HG02840 (cell line): ENCODE measurements at regions not wholly inside any gene's neighbourhood (a gene's known extent, or its start where the extent isn't known, plus 50 kb on each side); places are given as distances from the start of the nearest gene placed in this dataset.

Experiments
- ATAC-seq: cut with Tn5 transposase; IDR thresholded peaks from one replicate; pipeline ENCODE4 v1.9.1; 2021; ENCODE audit warnings: mild to moderate bottlenecking, moderate library complexity, moderate number of reproducible peaks; ENCODE audit not compliant: unreplicated experiment, low FRiP score

DNA sequence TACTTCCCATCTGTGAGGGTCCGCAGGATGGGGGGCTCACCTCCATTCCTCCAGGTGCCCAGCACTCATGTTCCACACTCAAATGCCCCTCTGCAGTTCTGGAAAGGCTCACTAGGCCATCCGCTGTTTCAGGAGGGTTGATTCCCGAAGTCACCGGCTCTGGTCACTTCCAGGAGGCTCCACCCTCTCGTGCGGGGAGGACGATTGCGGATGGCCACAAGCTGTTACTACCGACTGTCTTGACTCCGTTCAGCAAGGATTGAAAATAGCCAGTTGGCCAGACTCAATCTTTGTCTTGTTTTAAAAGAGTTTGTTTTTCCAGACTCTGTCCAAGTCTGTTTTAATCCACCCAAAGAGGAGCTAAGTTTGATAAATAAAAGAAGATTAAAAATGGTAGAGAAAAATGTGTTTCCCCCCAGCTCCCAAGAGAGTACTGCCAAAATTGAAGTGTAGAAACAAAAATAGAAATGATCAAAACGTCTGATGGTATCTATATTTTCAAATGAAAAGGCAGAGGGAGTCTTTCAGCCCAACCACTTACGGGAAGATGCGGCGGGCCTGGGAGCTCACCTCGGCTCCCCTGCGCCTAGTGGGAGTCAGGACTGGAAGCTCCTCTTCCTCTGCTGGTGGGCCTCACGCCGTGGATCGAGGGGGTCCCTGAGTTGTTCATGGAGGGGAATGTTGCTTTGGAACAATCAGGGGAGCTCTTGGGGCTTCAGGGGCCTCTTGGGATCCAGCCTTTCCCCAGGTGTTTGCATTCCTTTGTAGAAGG lies 1280.8 kb downstream of the BRD1 start:
- ATAC-seq = no peak

DNA sequence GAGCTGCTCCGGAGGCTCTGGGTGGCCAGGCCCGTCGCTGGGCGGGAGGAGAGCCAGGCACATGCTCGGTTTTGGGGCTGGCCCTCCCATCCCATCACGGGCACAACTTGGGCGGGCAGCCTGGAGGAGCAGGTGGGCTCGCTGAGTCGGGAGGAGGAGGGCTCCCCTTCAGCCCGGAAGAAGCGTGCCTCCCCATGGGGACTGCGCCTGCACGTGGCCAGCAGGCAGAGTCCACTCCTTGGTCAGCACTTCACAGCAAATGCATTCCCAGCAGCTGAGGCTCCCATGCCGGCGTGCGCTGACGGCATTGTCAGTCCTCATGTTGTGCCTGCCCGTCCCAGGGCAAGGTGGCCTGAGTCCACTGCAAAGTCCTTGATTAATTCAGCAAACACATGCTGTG lies 1281.7 kb downstream of the BRD1 start:
- ATAC-seq = no peak

DNA sequence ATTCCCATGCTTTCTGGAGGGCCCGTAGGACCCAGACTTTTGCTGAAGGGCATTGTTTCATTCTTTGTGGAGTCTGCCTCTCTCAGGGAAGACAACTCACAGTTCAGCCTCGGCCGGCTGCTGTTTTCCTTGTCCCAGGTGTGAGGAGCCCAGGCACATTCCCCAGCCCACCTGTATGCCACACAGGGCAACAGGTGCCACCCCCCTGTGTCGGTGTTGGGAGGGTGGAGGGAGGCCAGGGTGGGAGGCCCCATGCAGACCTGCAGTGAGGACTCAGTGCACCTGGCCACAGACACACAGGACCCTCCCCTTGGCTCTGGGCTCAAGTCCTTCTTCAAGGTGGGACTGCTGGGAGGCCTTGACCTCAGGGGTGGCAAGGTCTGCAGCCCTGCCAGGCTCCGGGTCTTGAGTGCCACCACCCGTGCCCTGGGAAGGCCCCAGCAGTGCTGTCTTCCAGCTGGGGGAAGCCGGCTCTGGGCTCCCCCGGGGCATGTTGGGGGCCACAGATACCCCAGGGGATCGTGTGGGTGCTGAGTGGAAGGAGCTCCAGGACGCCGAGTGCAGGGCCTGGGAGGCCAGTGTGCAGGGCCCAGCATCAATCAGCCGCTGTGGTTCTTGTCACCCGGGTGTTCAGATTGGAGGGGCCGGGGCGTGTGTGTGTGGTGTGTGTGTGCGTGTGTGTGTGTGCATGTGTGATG lies 1286.1 kb downstream of the BRD1 start:
- no peak for ATAC-seq

DNA sequence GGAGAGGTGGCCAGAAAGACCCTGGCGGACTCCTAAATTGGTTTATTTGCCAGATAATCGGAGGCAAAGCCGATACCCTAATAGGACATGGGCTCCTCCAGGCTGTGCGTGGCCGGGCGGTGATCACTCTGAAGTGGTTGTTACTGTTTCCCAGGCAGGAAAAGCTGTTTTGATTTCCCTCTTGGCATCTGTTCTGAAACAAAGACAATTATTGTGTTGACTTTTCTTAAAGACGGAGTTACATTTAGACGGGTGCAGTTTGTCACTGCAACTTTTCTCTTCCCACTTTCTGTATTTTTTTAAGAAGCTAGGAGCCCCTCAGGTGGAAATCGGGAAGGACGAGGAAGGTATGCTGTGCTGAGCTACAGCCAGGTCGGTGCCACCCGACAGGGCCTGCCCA lies 1288.4 kb downstream of the BRD1 start:
- ATAC-seq = no peak

DNA sequence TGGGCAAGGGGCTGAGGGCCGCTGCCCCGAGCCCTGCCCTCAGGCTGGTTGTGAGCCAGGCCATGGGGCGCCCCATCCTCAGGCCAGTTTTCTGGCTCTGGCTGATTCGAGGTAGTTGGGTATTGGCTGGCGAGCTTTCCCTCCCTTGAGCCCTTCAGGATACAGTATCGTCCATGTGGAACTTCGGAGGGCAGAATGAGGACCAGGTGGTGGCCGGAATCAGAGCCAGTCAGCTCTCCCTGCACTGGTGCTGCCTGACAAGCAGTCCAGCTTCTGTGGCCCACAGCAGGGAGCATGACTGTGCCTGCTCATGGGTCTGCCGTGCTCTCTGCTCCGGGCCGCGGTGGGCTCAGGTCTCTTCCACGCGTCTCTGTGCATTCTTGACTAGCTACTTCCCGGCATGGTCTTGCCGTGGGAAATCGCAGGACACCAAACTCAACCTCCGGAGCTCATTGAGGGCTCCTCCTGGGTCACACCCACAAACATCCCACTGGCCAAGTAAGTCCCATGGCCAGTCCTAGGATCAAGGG lies 1289.3 kb downstream of the BRD1 start:
- no peak for ATAC-seq

DNA sequence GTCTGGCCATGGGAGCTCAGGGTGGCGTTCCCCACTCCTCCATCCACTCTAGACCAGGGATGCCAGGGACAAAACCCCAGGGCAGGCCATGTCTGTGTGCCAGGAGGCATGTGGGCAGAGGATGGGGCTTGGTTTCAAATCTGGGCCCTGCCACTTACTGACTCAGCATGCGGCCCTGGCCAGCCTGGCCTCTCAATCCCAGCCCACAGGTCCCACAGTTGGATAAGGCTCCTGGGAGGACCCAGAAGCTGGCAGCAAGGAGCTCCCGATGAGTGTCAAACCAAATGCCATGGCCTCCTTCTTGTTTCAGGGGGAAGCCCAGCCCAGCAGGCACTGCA lies 1290.4 kb downstream of the BRD1 start:
- ATAC-seq = no peak

DNA sequence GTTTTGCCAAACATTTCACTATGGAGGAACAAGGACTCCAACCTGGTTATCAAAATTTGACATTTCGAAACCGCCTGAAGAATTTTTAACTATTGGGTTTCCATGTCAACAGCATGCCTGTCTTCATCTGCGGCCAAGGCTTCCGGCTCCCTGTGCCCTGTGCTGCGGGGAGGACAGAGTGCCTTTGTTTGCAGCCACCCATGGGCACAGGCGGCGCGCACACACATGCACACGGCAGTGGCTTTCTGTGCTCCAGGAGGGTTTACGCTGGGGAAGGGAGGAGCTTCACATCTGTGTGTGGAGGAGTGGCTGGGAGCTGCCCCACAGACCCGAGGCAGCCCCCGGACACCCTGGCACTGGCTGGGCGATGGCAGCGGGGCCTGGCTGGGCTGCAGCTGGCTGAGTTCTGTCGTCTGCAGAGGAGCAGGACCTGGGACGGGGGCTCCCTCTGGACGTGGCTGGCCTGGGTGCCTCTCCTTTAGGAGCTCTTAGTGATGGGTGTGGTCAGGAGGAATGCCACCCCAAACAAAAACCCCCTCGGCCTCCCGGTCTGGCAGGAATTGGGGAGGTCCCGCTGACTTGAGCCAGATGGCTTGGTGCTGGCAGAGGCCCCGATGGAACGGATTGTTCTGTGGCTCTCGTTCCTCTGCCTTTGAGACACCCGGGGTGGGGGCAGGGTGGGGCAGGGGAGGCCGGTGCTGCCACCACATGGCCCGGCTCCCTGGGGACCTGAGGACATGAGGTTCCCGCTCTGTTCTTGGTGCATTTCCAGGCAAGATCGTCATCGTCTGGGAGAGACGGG lies 1290.9 kb downstream of the BRD1 start:
- ATAC-seq = no peak

DNA sequence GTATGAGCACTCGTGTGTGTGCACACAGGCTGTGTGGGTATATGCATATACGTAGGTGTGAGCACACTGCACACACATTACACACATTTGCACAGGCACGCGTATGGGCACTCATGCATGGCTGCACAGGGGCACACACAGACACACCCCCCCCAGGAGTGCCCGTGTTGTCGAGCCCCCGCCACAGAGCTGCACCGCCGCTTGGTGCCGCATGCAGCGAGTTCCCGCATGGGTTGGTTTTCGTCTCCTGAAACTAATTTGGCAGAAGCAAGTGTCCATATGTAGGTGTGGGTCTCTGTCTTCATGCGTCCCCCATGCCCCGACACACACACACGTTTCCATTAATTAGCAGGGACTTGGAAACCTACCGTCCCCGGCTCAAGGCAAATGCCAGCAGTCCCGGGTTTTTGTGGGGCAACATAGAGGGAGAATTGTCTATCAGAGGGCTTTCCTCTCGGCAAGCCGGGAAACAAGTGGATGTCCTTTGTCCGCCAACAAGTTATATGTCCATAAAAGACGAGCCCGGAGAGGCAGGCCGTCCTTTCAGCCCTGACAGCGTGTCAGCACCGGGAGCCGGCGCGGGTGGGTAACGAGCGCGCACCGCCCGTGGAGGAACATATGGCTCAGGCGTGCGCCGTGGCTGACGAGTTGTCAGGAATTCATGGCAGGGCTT lies 1291.7 kb downstream of the BRD1 start:
- ATAC-seq = no peak

DNA sequence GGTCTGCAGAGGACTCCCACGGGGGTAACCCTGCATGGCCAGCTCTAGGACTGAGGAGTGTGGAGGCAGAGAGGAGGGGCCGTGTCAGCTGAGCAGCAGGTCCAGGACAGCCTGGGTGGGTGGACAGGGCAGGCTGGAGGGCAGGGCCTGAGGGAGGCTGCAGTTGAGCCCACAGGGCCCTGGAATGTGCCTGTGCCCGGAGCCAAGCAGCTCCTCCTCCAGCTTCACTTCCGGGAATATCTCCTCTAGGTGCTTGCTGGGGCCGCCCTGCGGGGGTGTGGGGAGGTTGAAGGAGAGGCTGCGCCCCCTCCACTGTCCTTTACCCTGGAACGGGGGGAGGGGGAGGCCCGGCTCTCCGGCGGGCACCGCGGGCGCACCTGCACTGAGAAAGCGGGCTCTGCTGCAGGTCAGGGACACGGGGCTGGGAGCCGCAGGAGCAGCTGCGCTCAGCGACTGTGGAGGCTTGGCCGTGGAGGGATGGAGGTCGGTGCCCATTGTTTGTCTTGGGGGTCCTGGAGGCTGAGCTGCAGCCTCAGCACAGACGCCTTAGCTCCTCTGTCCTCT lies 1293.2 kb downstream of the BRD1 start:
- no peak for ATAC-seq

DNA sequence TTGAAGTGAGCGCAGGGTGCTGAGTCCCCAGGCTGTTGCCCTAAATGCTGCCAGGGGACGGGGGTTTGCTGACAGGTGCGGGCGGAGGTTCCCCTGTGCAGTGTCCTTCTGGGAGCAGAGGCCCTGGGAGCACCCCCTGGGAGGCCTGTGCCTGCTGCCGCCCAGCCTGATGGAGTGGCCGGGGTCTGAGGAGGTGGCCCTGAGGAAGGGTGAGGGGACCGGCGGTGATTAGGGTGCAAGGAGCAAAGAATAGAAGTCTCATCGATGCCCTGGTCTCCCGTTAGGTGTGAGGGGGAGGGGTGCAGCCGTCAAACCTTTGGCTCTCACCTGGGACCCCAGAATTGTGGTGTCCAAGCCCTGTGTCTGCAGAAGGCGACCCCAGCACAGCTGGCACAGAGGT lies 1294.7 kb downstream of the BRD1 start:
- ATAC-seq = no peak

DNA sequence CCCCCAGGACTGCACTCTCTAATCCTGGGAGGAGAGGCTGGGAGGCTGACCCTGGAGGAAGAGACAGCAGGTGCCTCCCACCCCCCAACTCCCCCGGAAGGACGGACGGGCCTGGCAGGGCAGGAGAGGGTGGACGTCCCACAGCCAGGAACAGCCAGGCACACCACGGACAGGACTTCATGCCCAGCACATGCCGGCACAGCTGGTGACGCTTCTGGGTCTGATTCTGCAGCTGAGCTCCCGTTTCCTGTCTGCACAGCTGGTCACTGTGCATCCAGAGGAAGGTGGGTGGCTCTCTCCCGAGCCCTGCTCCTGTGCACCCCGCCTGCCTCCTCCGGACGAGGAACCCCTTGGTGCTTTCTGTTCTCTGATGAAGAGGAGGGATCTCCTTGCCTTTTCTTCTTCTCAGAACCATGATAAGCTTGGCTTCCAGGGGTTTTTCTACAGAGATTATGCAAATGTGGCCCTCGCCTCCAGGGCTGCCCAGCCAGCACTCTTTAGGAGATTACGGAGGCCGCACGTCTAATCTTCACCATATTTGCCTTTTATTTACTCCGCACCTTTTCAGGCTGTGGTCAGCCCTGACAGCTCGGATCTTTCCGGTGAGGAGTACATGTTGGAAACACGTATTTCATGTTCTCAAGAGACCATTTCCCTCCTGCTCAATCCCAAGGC lies 1295.8 kb downstream of the BRD1 start:
- ATAC-seq = no peak

DNA sequence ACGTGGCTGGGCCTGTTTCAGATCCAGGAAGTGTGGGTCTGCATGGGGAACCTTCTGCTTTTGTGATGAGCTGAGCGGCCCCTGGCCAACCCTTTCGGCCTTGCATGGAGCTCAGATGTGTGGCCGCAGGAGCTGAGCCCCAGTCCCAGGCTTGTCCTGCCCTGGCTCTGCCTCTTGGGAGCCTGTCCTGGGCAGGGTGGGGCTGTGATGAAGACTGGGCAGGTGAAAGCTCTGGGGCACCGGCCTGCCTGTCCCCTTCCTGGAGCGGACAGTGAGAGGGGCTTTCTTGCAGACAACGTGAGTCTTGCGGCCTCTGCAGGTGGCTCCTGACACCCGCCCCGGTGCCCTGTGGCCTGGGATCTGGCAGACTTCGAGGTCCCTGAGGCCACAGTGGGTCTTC lies 1296.6 kb downstream of the BRD1 start:
- no peak for ATAC-seq

DNA sequence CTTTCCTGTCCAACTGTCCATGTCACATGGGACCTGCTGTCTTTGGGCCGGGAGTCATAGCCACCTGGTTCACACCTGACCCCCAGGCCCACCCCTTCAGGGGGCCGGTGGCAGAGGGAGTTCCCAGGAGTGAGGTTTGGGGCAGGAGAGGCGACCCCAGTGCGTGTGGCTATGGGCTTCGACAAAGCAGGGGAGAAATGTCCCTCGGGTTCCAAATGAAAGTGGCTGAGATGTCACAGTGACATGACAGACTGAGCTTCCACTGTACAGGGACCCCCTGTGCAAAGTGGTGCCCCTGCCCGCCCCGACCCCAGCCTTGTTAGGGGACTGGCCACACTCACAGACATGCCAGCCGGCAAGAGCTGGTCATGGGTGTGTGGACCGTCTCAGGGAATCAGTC lies 1297.0 kb downstream of the BRD1 start:
- no peak for ATAC-seq

DNA sequence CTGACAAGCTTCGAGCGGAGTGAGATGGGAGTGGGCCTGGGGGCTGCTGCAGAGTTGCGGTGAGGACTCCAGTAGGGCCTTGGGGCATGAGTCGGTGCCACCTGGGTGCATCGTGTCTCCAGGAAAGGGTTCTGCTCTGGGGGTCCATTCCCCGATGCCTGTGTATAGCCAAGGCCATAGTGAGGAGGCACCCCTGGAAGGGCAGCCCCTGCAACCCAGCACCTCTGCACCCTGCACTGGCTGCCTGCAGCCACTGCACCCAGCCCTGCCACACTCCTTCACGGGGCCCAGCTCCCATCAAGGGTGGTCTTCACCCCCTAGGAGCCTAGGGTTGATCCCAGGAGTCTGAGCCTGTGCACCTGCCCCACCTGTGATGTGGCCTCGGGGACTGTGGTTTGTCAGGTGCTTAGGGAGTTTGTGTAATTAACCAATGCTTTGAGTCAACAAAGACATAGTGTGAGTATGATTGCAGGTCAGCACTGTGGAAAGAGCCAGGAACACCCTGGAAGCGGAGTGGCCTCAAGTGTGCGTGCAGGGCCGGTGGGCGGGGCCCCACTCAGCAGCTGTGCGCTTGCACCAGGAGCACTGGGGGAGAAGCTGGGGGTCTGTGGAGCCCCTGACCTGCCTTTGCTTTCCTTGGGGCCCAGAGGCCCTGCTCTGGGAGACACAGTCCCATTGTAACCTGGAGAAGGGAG lies 1299.3 kb downstream of the BRD1 start:
- no peak for ATAC-seq

DNA sequence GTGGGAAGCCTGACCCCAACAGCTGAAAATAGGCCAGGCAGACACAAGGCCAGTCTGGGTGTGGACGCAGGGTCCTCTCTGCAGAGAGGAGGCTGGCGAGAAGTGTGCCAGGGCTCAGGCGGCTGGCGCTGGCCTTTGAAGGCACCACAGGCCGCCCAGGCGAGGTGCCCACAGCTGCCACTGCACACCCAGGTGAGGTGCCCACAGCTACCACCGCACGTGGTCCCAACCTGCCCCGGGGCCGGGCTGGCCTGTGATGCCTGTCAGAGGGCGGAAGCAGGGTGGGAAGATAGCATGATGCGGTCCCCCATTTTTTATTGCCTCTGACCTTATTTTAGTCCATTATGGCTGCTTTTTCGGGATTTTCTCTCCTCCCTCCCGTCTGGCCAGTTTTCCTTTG lies 1303.9 kb downstream of the BRD1 start:
- ATAC-seq = no peak

DNA sequence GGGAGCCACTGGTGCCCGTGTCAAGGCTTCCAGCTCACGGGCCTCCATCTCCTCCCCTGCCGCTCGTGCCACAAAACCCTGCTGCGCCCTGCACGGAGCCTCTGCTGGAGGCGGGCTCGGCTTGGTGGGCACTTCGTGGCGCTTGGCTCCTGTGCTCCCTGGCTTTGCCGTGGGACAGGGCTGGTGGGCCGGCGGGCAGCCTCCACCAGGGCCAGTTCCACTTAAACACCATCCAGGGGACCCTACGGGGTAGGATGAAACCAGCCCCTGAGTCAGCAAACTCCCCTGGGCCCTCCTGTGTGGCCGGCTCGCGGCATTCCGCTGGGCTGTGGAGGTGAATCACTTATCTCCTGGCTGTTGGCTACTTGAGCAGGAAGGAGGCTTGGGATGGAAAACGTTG lies 1304.6 kb downstream of the BRD1 start:
- no peak for ATAC-seq

DNA sequence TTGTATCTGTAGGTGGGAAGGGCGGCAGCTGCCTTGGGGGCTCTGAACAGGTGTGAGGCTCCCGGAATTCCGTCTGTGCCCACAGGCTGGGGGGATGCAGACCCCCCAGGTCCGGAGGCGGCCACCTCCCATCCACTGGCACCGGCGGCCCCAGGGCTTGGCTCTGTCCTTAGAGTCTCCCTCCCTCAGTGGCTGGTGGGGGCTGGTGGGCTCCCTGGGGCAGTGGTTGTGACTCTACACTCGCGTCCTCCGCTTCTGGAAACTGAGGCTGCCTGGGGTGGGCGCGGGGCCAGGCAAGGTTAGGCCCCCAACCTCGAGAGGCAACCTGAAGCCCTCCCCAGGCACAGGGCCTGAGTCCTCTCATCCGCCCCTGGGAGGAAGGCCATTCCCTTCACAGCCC lies 1305.4 kb downstream of the BRD1 start:
- ATAC-seq = no peak

DNA sequence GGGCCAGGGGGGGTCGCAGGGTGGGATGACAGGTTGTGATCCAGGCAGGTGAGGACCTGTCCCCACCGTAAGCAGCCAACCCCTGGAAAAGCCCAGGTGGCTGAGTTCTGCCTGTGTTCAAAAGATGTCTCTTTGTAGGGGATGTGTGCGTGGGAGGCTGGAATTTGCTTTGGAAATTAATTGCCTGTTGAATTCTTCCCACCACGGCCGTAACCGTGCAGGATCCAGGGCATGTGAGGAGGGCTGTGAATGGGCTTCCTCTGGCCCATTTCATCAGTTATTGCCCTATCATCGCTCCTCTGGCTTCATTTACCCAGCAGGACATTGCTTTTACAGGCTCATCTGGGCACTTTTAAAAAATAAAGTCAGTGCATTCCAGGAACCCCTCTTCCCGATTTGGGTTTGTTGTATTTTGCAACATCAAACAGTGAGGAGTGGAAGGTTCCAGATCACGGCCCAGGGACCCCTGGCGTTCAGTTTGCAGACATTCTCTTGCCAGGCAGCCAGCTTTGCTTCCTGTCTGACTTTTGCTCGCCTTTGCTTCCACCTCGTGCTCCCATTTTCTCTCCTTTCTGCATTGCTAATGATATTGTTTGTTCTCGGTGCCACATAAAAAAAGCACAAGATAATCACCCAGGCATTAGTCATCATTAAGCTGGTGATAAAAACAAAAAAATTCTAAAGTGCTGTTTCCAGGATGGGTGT lies 1306.6 kb downstream of the BRD1 start:
- no peak for ATAC-seq

DNA sequence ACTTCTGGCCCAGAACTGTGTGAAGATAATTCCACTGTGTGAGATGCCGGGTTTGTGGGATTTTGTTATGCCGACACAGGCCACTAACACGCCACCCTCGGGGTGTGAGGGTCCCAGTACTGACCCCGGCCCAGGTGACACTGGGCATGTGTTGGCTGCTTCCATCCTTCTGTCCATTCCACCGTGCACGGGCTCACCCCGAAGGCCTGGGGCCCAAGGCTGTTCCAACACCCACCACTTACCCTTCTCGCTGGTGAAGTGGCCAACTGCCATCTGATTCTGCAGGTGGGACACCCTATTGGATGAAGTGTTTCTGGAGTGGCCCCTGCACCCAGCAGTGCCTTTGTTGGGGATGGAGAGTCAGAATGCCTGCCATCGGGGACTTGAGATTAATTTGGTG lies 1307.5 kb downstream of the BRD1 start:
- no peak for ATAC-seq
